ENCODE measurements at regions not wholly inside any gene's neighbourhood (a gene's known extent, or its start where the extent isn't known, plus 50 kb on each side); places are given as distances from the start of the nearest gene placed in this dataset.

- TF ChIP-seq USF1 (IDR thresholded peaks at IDR 0.05): no peak
- TF ChIP-seq CEBPB (IDR thresholded peaks at IDR 0.05): peak; percentile 55; the same call in 1 of the 2 replicates
Measured at GRCh38 chr18:45320724-45321123, 294.6 kb upstream of the SLC14A2 start.

- TF ChIP-seq TEAD4 (IDR thresholded peaks at IDR 0.05): no peak
- no peak for TF ChIP-seq CEBPB (IDR thresholded peaks at IDR 0.05)
- no peak for TF ChIP-seq MAX (IDR thresholded peaks at IDR 0.05)
- no peak for TF ChIP-seq REST (IDR thresholded peaks at IDR 0.05; ENCODE audit: low read depth)
- no peak for TF ChIP-seq TAF1 (IDR thresholded peaks at IDR 0.05; ENCODE audit: low read depth)
Measured at GRCh38 chr18:45321520-45321919, 293.8 kb upstream of the SLC14A2 start.

- TF ChIP-seq EP300 (IDR thresholded peaks at IDR 0.05; ENCODE audit: borderline replicate concordance): no peak
- TF ChIP-seq ZBTB7A (IDR thresholded peaks at IDR 0.05; ENCODE audit: low read depth): no peak
- no peak for TF ChIP-seq CEBPB (IDR thresholded peaks at IDR 0.05)
- TF ChIP-seq TAF1 (IDR thresholded peaks at IDR 0.05; ENCODE audit: low read depth): no peak
- TF ChIP-seq MAX (IDR thresholded peaks at IDR 0.05): no peak
- no peak for TF ChIP-seq TCF12 (IDR thresholded peaks at IDR 0.05; ENCODE audit: low read depth)
- TF ChIP-seq TEAD4 (IDR thresholded peaks at IDR 0.05): no peak
- TF ChIP-seq FOXM1 (IDR thresholded peaks at IDR 0.05; ENCODE audit: borderline replicate concordance, low read depth): no peak
- no peak for TF ChIP-seq YY1 (IDR thresholded peaks at IDR 0.05; ENCODE audit: low read depth)
- TF ChIP-seq EGR1 (IDR thresholded peaks at IDR 0.05): no peak
- TF ChIP-seq NFIC (IDR thresholded peaks at IDR 0.05): no peak
- no peak for TF ChIP-seq USF1 (IDR thresholded peaks at IDR 0.05)
- no peak for TF ChIP-seq REST (IDR thresholded peaks at IDR 0.05; ENCODE audit: low read depth)
- TF ChIP-seq RAD21 (IDR thresholded peaks at IDR 0.05; ENCODE audit: low read depth): no peak
- TF ChIP-seq CREB1 (IDR thresholded peaks at IDR 0.05; ENCODE audit: low read depth): no peak
Measured at GRCh38 chr18:45322343-45322742, 292.9 kb upstream of the SLC14A2 start.

GRCh38 chr18:45324101-45324494 is 291.2 kb upstream of the SLC14A2 start:
- no peak for TF ChIP-seq YY1 (IDR thresholded peaks at IDR 0.05; ENCODE audit: low read depth)
- TF ChIP-seq CREB1 (IDR thresholded peaks at IDR 0.05; ENCODE audit: low read depth): no peak
- TF ChIP-seq NFIC (IDR thresholded peaks at IDR 0.05): no peak
- no peak for TF ChIP-seq RAD21 (IDR thresholded peaks at IDR 0.05; ENCODE audit: low read depth)
- TF ChIP-seq FOXM1 (IDR thresholded peaks at IDR 0.05; ENCODE audit: borderline replicate concordance, low read depth): no peak
- no peak for TF ChIP-seq CEBPB (IDR thresholded peaks at IDR 0.05)
- TF ChIP-seq USF1 (IDR thresholded peaks at IDR 0.05): no peak
- TF ChIP-seq MAX (IDR thresholded peaks at IDR 0.05): no peak
- no peak for TF ChIP-seq EGR1 (IDR thresholded peaks at IDR 0.05)
- TF ChIP-seq TAF1 (IDR thresholded peaks at IDR 0.05; ENCODE audit: low read depth): no peak
- TF ChIP-seq ZBTB7A (IDR thresholded peaks at IDR 0.05; ENCODE audit: low read depth): no peak
- no peak for TF ChIP-seq REST (IDR thresholded peaks at IDR 0.05; ENCODE audit: low read depth)
- no peak for TF ChIP-seq EP300 (IDR thresholded peaks at IDR 0.05; ENCODE audit: borderline replicate concordance)
- TF ChIP-seq TCF12 (IDR thresholded peaks at IDR 0.05; ENCODE audit: low read depth): no peak
- no peak for TF ChIP-seq TEAD4 (IDR thresholded peaks at IDR 0.05)
